HEK293 (cell line): ENCODE measurements at regions not wholly inside any gene's neighbourhood (a gene's known extent, or its start where the extent isn't known, plus 50 kb on each side); places are given as distances from the start of the nearest gene placed in this dataset.

Experiments
- CTCF ChIA-PET: fragments of 350-600 bp; formaldehyde crosslinking; extraction: SDS; loops from one replicate; lab custom pipeline; 2021; ENCODE audit warnings: antibody characterized with exemption; lab: Yijun Ruan, JAX
- POLR2A ChIA-PET: fragments of 300-600 bp; formaldehyde crosslinking; extraction: SDS; loops from one replicate; lab custom pipeline; 2020; ENCODE audit warnings: antibody characterized with exemption, inconsistent platforms; lab: Yijun Ruan, JAX
- H3K27ac ChIP-seq: fragments of 200-500 bp; sonication (Bioruptor generic); 2 replicates; pipeline ENCODE4 v1.5.1; 2014; ENCODE audit warnings: low read depth, low read length, control low read depth, inconsistent platforms; ENCODE audit errors: extremely low read depth
- H3K36me3 ChIP-seq, 2 experiments: fragments of 200-500 bp in 1 of 2; sonication (Bioruptor generic) in 1 of 2; 1 replicate in 1 of 2; 2 replicates in 1 of 2; pipeline ENCODE4 v1.5.1; 2014 to 2017; ENCODE audit warnings: inconsistent platforms in 2 of 2, low read length in 2 of 2; ENCODE audit not compliant: control insufficient read depth in 2 of 2, insufficient read depth in 1 of 2
- H3K4me1 ChIP-seq: fragments of 200-500 bp; sonication (Bioruptor generic); 2 replicates; pipeline ENCODE4 v1.5.1; 2014; ENCODE audit warnings: mild to moderate bottlenecking, low read length, inconsistent platforms; ENCODE audit not compliant: control insufficient read depth, insufficient read depth
- H3K4me3 ChIP-seq: 2 replicates; pipeline ENCODE4 v1.5.1; 2011; ENCODE audit warnings: low read depth, mild to moderate bottlenecking, control low read depth, low read length, moderate library complexity
- H3K9me3 ChIP-seq: fragments of 200-500 bp; sonication (Bioruptor generic); 2 replicates; pipeline ENCODE4 v1.5.1; 2014; ENCODE audit warnings: low read depth, low read length, inconsistent platforms; ENCODE audit not compliant: control insufficient read depth, insufficient read depth
- FEZF1 ChIP-seq: fragments of 450-650 bp; formaldehyde crosslinking; IDR thresholded peaks from 2 replicates; pipeline ENCODE4 v1.5.1; 2016; ENCODE audit warnings: missing biosample characterization, missing genetic modification characterization
- GLI4 ChIP-seq: fragments of 450-650 bp; formaldehyde crosslinking; IDR thresholded peaks from 2 replicates; pipeline ENCODE4 v1.5.1; 2016; ENCODE audit warnings: missing biosample characterization, missing genetic modification characterization
- KLF16 ChIP-seq: fragments of 450-650 bp; formaldehyde crosslinking; IDR thresholded peaks from 2 replicates; pipeline ENCODE4 v1.5.1; 2017; ENCODE audit warnings: missing biosample characterization, missing genetic modification characterization
- SALL2 ChIP-seq: fragments of 450-650 bp; formaldehyde crosslinking; IDR thresholded peaks from 2 replicates; pipeline ENCODE4 v1.5.0; 2017; ENCODE audit warnings: missing biosample characterization, mild to moderate bottlenecking, missing genetic modification characterization, borderline replicate concordance
- SCRT2 ChIP-seq: fragments of 450-650 bp; formaldehyde crosslinking; IDR thresholded peaks from 2 replicates; pipeline ENCODE4 v1.5.1; 2016; ENCODE audit warnings: missing biosample characterization, missing genetic modification characterization
- YY1 ChIP-seq: fragments of 450-650 bp; formaldehyde crosslinking; IDR thresholded peaks from 2 replicates; pipeline ENCODE4 v1.5.1; 2018; ENCODE audit warnings: missing biosample characterization, missing genetic modification characterization
- ZBTB21 ChIP-seq: fragments of 450-650 bp; formaldehyde crosslinking; IDR thresholded peaks from 2 replicates; pipeline ENCODE4 v1.5.1; 2017; ENCODE audit warnings: missing biosample characterization, missing genetic modification characterization
- ZEB2 ChIP-seq: fragments of 450-650 bp; formaldehyde crosslinking; IDR thresholded peaks from 2 replicates; pipeline ENCODE4 v1.5.1; 2016; ENCODE audit warnings: missing biosample characterization, missing genetic modification characterization
- ZIC2 ChIP-seq: fragments of 450-650 bp; formaldehyde crosslinking; IDR thresholded peaks from 2 replicates; pipeline ENCODE4 v1.5.1; 2016; ENCODE audit warnings: missing biosample characterization, missing genetic modification characterization
- ZNF140 ChIP-seq: fragments of 450-650 bp; formaldehyde crosslinking; IDR thresholded peaks from 2 replicates; pipeline ENCODE4 v1.5.1; 2016; ENCODE audit warnings: missing biosample characterization, missing genetic modification characterization
- ZNF16 ChIP-seq: fragments of 450-650 bp; formaldehyde crosslinking; IDR thresholded peaks from 2 replicates; pipeline ENCODE4 v1.5.1; 2016; ENCODE audit warnings: low read depth, missing biosample characterization, missing genetic modification characterization
- ZNF266 ChIP-seq: fragments of 450-650 bp; formaldehyde crosslinking; IDR thresholded peaks from 2 replicates; pipeline ENCODE4 v1.5.1; 2016; ENCODE audit warnings: missing biosample characterization, missing genetic modification characterization, low read depth
- ZNF350 ChIP-seq: fragments of 450-650 bp; formaldehyde crosslinking; IDR thresholded peaks from 2 replicates; pipeline ENCODE4 v1.5.0; 2017; ENCODE audit warnings: missing biosample characterization, mild to moderate bottlenecking, missing genetic modification characterization
- ZNF37A ChIP-seq: fragments of 450-650 bp; IDR thresholded peaks from 2 replicates; pipeline ENCODE4 v1.5.1; 2018; ENCODE audit warnings: missing biosample characterization, missing genetic modification characterization
- ZNF416 ChIP-seq: fragments of 450-650 bp; formaldehyde crosslinking; IDR thresholded peaks from 2 replicates; pipeline ENCODE4 v1.5.1; 2016; ENCODE audit warnings: missing biosample characterization, missing genetic modification characterization
- ZNF433 ChIP-seq: fragments of 450-650 bp; formaldehyde crosslinking; IDR thresholded peaks from 2 replicates; pipeline ENCODE4 v1.5.1; 2016; ENCODE audit warnings: missing biosample characterization, missing genetic modification characterization, low read depth
- ZNF660 ChIP-seq: fragments of 450-650 bp; IDR thresholded peaks from 2 replicates; pipeline ENCODE4 v1.5.1; 2018; ENCODE audit warnings: missing biosample characterization, mild to moderate bottlenecking, missing genetic modification characterization
- ZNF76 ChIP-seq: fragments of 450-650 bp; formaldehyde crosslinking; IDR thresholded peaks from 2 replicates; pipeline ENCODE4; 2016; ENCODE audit warnings: low read depth, missing biosample characterization, missing genetic modification characterization, borderline replicate concordance
- ZNF777 ChIP-seq: fragments of 450-650 bp; formaldehyde crosslinking; IDR thresholded peaks from 2 replicates; pipeline ENCODE4 v1.5.1; 2017; ENCODE audit warnings: missing biosample characterization, missing genetic modification characterization, borderline replicate concordance
- ZSCAN16 ChIP-seq: fragments of 450-650 bp; formaldehyde crosslinking; IDR thresholded peaks from 2 replicates; pipeline ENCODE4 v1.5.1; 2016; ENCODE audit warnings: missing biosample characterization, missing genetic modification characterization
- TF ChIP-seq, protein P1 (sequence below): fragments of 450-650 bp; formaldehyde crosslinking; IDR thresholded peaks from 2 replicates; pipeline ENCODE4 v1.5.1; 2016; ENCODE audit warnings: missing biosample characterization, missing genetic modification characterization
- TF ChIP-seq, protein P2 (sequence below): fragments of 450-650 bp; formaldehyde crosslinking; IDR thresholded peaks from 2 replicates; pipeline ENCODE4 v1.5.1; 2016; ENCODE audit warnings: missing biosample characterization, missing genetic modification characterization
- TF ChIP-seq, protein P3 (sequence below): fragments of 450-650 bp; IDR thresholded peaks from 2 replicates; pipeline ENCODE4 v1.5.1; 2018; ENCODE audit warnings: missing biosample characterization, mild to moderate bottlenecking, missing genetic modification characterization
- TF ChIP-seq, protein P4 (sequence below): fragments of 450-650 bp; formaldehyde crosslinking; IDR thresholded peaks from 2 replicates; pipeline ENCODE4 v1.5.1; 2016; ENCODE audit warnings: missing biosample characterization, missing genetic modification characterization

DNA sequence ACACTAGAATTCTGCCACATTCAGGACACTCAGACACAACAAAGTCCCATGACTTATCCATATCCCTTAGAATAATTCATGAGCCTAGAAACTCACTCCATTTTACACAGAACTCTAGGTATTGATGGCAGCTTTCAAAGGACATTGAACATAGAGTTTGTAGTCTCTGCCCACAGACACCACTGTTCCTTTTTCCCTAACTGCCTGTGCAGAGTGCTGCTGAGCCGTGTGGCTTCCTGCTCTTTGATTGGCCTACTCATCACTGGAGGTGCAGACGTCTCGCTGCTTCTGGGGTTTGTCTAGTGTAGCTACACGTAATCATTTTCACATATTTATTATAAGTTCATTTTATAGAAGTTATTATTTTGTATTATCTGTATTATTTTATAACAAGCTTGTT, 407.6 kb downstream of the PREX1 start:
- CTCF ChIA-PET = interaction anchor here (4.6 kb wide), 1 partner anchor 201 kb away, joined by 18 read pairs; no protein-coding TSS in a partner anchor
- Histone ChIP-seq H3K9me3 (no peaks in the 10 kb centered on the region), H3K4me3 (no peak overlapping the region), H3K4me1 (no peaks in the 10 kb centered on the region), H3K36me3 (no peaks in the 10 kb centered on the region), H3K27ac (no peak overlapping the region)
- TF ChIP-seq ZNF76 (tag by site-specific recombination) (no peak), ZNF777 (tag by site-specific recombination) (no peak), KLF16 (no peak), ZBTB21 (tag by site-specific recombination) (no peak), ZNF140 (tag by site-specific recombination) (no peak), ZEB2 (tag by site-specific recombination) (no peak), SCRT2 (tag by site-specific recombination) (no peak), ZNF16 (tag by site-specific recombination) (no peak), ZNF416 (tag by site-specific recombination) (no peak)
- TF ChIP-seq, protein P1, sequence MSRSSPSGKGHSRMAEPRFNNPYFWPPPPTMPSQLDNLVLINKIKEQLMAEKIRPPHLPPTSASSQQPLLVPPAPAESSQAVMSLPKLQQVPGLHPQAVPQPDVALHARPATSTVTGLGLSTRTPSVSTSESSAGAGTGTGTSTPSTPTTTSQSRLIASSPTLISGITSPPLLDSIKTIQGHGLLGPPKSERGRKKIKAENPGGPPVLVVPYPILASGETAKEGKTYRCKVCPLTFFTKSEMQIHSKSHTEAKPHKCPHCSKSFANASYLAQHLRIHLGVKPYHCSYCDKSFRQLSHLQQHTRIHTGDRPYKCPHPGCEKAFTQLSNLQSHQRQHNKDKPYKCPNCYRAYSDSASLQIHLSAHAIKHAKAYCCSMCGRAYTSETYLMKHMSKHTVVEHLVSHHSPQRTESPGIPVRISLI (tag by site-specific recombination) = no peak
- TF ChIP-seq, protein P2, sequence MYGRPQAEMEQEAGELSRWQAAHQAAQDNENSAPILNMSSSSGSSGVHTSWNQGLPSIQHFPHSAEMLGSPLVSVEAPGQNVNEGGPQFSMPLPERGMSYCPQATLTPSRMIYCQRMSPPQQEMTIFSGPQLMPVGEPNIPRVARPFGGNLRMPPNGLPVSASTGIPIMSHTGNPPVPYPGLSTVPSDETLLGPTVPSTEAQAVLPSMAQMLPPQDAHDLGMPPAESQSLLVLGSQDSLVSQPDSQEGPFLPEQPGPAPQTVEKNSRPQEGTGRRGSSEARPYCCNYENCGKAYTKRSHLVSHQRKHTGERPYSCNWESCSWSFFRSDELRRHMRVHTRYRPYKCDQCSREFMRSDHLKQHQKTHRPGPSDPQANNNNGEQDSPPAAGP (tag by site-specific recombination) = no peak
- POLR2A ChIA-PET = no interaction called here

DNA sequence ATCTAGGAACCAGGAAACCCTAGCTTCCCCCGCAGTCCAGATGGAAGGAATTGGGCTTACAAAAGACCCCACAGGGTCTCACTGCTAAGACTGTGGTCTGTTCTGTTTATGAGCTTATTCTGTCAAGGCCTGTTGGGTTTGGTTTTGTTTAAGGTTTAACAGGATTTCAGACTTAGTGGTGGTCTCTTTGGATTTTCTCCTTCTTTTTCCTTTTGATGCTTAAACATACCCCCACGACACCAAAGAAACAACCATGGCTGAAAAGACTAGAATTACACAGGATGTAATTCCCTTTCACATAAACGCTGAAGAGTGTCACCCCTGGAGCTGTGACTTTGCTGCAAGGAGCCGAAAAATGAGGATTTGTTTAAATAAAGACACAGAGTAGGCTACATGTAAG, 408.6 kb downstream of the PREX1 start:
- Histone ChIP-seq H3K36me3 (no peaks in the 10 kb centered on the region), H3K4me3 (no peak overlapping the region), H3K9me3 (no peaks in the 10 kb centered on the region), H3K4me1 (no peaks in the 10 kb centered on the region), H3K27ac (no peak overlapping the region)
- TF ChIP-seq, protein P3, sequence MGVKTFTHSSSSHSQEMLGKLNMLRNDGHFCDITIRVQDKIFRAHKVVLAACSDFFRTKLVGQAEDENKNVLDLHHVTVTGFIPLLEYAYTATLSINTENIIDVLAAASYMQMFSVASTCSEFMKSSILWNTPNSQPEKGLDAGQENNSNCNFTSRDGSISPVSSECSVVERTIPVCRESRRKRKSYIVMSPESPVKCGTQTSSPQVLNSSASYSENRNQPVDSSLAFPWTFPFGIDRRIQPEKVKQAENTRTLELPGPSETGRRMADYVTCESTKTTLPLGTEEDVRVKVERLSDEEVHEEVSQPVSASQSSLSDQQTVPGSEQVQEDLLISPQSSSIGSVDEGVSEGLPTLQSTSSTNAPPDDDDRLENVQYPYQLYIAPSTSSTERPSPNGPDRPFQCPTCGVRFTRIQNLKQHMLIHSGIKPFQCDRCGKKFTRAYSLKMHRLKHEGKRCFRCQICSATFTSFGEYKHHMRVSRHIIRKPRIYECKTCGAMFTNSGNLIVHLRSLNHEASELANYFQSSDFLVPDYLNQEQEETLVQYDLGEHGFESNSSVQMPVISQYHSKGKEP = no peak
- no peak for TF ChIP-seq ZNF433
- no peak for TF ChIP-seq ZNF266 (tag by site-specific recombination)
- no peak for TF ChIP-seq ZSCAN16 (tag by site-specific recombination)
- TF ChIP-seq YY1 = no peak
- TF ChIP-seq SALL2 = no peak
- no peak for TF ChIP-seq ZNF350 (tag by site-specific recombination)
- TF ChIP-seq FEZF1 (tag by site-specific recombination) = no peak
- no peak for TF ChIP-seq ZNF660
- TF ChIP-seq, protein P4, sequence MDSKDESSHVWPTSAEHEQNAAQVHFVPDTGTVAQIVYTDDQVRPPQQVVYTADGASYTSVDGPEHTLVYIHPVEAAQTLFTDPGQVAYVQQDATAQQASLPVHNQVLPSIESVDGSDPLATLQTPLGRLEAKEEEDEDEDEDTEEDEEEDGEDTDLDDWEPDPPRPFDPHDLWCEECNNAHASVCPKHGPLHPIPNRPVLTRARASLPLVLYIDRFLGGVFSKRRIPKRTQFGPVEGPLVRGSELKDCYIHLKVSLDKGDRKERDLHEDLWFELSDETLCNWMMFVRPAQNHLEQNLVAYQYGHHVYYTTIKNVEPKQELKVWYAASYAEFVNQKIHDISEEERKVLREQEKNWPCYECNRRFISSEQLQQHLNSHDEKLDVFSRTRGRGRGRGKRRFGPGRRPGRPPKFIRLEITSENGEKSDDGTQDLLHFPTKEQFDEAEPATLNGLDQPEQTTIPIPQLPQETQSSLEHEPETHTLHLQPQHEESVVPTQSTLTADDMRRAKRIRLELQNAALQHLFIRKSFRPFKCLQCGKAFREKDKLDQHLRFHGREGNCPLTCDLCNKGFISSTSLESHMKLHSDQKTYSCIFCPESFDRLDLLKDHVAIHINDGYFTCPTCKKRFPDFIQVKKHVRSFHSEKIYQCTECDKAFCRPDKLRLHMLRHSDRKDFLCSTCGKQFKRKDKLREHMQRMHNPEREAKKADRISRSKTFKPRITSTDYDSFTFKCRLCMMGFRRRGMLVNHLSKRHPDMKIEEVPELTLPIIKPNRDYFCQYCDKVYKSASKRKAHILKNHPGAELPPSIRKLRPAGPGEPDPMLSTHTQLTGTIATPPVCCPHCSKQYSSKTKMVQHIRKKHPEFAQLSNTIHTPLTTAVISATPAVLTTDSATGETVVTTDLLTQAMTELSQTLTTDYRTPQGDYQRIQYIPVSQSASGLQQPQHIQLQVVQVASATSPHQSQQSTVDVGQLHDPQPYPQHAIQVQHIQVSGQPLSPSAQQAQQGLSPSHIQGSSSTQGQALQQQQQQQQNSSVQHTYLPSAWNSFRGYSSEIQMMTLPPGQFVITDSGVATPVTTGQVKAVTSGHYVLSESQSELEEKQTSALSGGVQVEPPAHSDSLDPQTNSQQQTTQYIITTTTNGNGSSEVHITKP (tag by site-specific recombination) = no peak
- no peak for TF ChIP-seq GLI4
- TF ChIP-seq ZIC2 (tag by site-specific recombination) = no peak
- no peak for TF ChIP-seq ZNF37A (tag by site-specific recombination)
- ChIA-PET CTCF (interaction anchor here (0.6 to 4.6 kb wide), 2 partner anchors 202 to 1037 kb away, joined by 3 to 18 read pairs; no protein-coding TSS in a partner anchor), POLR2A (no interaction called here)
